Fibroblast of the conjunctiva (primary cell): ENCODE measurements at regions not wholly inside any gene's neighbourhood (a gene's known extent, or its start where the extent isn't known, plus 50 kb on each side); places are given as distances from the start of the nearest gene placed in this dataset.
"Not testable (repeated sequence)": the region's sequence is repeated elsewhere in the genome, so short reads cannot be mapped to it uniquely, and the experiment has no call there.

Experiments used
- DNase-seq: peaks from one replicate; pipeline ENCODE4 v3.0.0-alpha.2; 2010; ENCODE audit warnings: low read depth

GRCh38 chr17:77796176-77796860 lies 162.2 kb upstream of the TNRC6C start:
- no peak for DNase-seq

- no peak for DNase-seq
Measured at GRCh38 chr17:77798031-77798430, 160.5 kb upstream of the TNRC6C start.

- no peak for DNase-seq
Measured at GRCh38 chr17:77798481-77798880, 160.0 kb upstream of the TNRC6C start.

GRCh38 chr17:77800816-77801215 lies 157.7 kb upstream of the TNRC6C start:
- DNase-seq: no peak

- no peak for DNase-seq
Measured at GRCh38 chr17:77801545-77802332, 156.8 kb upstream of the TNRC6C start.

GRCh38 chr17:77802333-77802615 lies 156.2 kb upstream of the TNRC6C start:
- no peak for DNase-seq

- DNase-seq: no peak
Measured at GRCh38 chr17:77802811-77803220, 155.7 kb upstream of the TNRC6C start.

- DNase-seq: no peak
Measured at GRCh38 chr17:77803726-77804125, 154.8 kb upstream of the TNRC6C start.

- no peak for DNase-seq
Measured at GRCh38 chr17:77804796-77805426, 153.6 kb upstream of the TNRC6C start.

GRCh38 chr17:77805970-77806369 lies 152.5 kb upstream of the TNRC6C start:
- DNase-seq: not testable (repeated sequence)

- no peak for DNase-seq
Measured at GRCh38 chr17:77807051-77807745, 151.3 kb upstream of the TNRC6C start.

GRCh38 chr17:77807746-77808441 lies 150.6 kb upstream of the TNRC6C start:
- DNase-seq: no peak

- DNase-seq: no peak
Measured at GRCh38 chr17:77808686-77809425, 149.6 kb upstream of the TNRC6C start.

- DNase-seq: no peak
Measured at GRCh38 chr17:77809814-77810213, 148.7 kb upstream of the TNRC6C start.

GRCh38 chr17:77810536-77810935 lies 148.0 kb upstream of the TNRC6C start:
- DNase-seq: peak; percentile 85

- no peak for DNase-seq
Measured at GRCh38 chr17:77811521-77811920, 147.0 kb upstream of the TNRC6C start.

GRCh38 chr17:77814091-77814772 lies 144.3 kb upstream of the TNRC6C start:
- no peak for DNase-seq

- DNase-seq: no peak
Measured at GRCh38 chr17:77815127-77815905, 143.2 kb upstream of the TNRC6C start.

- DNase-seq: no peak
Measured at GRCh38 chr17:77817953-77818352, 140.6 kb upstream of the TNRC6C start.

GRCh38 chr17:77819497-77819896 lies 139.0 kb upstream of the TNRC6C start:
- no peak for DNase-seq
